ENCODE measurements at regions not wholly inside any gene's neighbourhood (a gene's known extent, or its start where the extent isn't known, plus 50 kb on each side); places are given as distances from the start of the nearest gene placed in this dataset.

DNA sequence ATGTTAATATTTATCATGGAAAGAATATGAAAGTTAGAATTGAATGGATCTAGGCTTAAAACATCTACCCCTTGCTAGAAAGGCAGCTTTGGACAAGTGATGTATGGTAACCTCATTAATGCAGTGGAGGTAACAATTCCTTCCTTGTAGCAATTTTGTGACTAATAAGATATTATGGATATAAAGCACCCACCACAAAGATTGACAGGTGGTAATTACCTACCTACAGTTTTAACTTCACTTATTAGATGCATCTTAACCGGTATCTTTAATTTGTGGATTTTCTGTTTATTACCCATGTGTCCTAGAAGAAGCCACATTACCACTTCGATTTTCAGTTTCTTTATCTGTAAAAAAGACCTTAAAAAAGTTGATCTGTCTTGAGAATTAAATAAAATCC, 367.0 kb downstream of the DSC3 start:
- TF ChIP-seq, protein P1, sequence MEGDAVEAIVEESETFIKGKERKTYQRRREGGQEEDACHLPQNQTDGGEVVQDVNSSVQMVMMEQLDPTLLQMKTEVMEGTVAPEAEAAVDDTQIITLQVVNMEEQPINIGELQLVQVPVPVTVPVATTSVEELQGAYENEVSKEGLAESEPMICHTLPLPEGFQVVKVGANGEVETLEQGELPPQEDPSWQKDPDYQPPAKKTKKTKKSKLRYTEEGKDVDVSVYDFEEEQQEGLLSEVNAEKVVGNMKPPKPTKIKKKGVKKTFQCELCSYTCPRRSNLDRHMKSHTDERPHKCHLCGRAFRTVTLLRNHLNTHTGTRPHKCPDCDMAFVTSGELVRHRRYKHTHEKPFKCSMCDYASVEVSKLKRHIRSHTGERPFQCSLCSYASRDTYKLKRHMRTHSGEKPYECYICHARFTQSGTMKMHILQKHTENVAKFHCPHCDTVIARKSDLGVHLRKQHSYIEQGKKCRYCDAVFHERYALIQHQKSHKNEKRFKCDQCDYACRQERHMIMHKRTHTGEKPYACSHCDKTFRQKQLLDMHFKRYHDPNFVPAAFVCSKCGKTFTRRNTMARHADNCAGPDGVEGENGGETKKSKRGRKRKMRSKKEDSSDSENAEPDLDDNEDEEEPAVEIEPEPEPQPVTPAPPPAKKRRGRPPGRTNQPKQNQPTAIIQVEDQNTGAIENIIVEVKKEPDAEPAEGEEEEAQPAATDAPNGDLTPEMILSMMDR (conservative IDR thresholded peaks at IDR 0.05): no peak
- TF ChIP-seq ZFX (IDR thresholded peaks at IDR 0.05): no peak
